ENCODE measurements at regions not wholly inside any gene's neighbourhood (a gene's known extent, or its start where the extent isn't known, plus 50 kb on each side); places are given as distances from the start of the nearest gene placed in this dataset.

- TF ChIP-seq CTCF (IDR thresholded peaks at IDR 0.05 in 8 of 11, conservative IDR thresholded peaks at IDR 0.05 in 3 of 11) (no peak), POLR2A (IDR thresholded peaks at IDR 0.05) (no peak), POLR2AphosphoS5 (IDR thresholded peaks at IDR 0.05) (no peak)
These were observed 637.7 kb downstream of the ETNK1 start for GRCh38 chr12:23262670-23263069.

All from spleen (tissue), 7 donors.